ENCODE measurements at regions not wholly inside any gene's neighbourhood (a gene's known extent, or its start where the extent isn't known, plus 50 kb on each side); places are given as distances from the start of the nearest gene placed in this dataset.

DNA sequence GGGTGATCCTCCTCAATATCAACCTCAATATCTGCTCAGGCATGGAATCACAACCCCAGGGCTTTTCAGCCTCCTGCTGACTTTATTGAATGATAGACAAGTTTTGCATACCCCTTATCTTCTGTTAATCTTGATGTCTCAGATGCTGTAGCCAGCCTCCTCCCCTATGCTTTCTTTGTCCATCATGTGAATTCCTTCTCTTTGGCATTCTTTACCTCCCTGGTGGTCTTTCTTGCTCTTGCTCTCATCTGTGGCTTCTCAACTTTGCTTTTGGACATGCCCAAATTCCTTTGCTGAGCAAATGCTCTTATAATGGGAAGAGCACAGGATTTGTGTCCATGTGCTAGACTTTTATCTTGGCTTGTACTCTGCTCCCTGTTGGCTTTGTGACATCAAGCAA, 73.4 kb upstream of the FAM13C start:
- intact Hi-C loops (cut with DNase I) = no loop called here
- FAIRE-seq = no peak

DNA sequence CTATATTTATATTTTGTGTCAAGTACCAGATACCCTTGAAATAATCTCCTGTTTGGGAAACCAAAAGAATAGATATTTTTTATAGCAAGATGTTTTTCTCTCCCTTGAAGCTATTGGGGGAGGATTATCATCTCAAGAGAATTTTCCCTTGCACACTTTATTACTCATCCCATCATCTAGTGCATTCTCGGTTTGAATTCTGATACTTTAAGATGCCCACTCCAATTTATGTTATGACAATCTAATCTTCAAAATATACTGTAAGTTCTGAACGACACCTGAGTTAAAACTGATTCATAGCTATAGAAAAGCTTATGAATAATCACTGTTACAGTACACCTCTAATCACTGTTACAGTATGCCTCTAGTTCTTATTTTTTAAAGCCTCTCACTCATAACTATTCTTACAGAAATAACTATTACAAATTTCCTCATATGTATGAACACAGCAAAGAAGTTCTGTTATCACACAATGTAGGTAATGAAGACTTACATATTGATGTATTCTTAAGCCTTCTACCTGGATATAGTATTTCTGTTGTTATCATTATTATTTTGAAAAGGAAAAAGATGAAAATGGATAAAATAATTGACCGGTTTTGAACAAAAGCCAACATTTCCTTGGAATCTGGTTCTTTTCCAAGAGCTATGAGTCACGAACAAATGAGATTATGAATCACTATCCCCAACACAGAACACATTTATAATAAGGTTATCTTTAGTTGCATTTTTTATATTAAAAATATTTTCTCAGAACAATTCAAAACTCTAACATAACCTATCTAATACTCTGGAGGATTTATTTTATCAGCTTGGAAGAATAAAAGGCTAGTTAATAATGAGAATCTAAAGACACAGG, 72.3 kb upstream of the FAM13C start:
- Histone ChIP-seq H3K4me1 (ENCODE audit: control insufficient read depth in 2 of 3, insufficient read depth in 2 of 3, low read depth in 1 of 3, low read length in 3 of 3) (no peaks in the 10 kb centered on the region), H3K36me3 (ENCODE audit: control insufficient read depth in 2 of 3, insufficient read depth in 3 of 3, low read length in 3 of 3) (no peaks in the 10 kb centered on the region), H3K9ac (ENCODE audit: low read length in 3 of 3) (no peak overlapping the region), H3K27me3 (ENCODE audit: control insufficient read depth, insufficient read depth, low read length) (no peaks in the 10 kb centered on the region), H3K4me3 (ENCODE audit: low read length in 3 of 3) (no peak overlapping the region), H3K9me3 (ENCODE audit: control insufficient read depth in 2 of 3, insufficient read depth in 1 of 3, low read length in 3 of 3) (peaks cover 0 to 2% (median 0%) of the 10 kb centered on the region in 3 donors), H3K27ac (ENCODE audit: low read depth in 2 of 2, low read length in 2 of 2) (no peak overlapping the region)
- no peak for DNase-seq
- intact Hi-C loops (cut with DNase I) = no loop called here
- FAIRE-seq = peak; percentile 51
- TF ChIP-seq, protein P1, sequence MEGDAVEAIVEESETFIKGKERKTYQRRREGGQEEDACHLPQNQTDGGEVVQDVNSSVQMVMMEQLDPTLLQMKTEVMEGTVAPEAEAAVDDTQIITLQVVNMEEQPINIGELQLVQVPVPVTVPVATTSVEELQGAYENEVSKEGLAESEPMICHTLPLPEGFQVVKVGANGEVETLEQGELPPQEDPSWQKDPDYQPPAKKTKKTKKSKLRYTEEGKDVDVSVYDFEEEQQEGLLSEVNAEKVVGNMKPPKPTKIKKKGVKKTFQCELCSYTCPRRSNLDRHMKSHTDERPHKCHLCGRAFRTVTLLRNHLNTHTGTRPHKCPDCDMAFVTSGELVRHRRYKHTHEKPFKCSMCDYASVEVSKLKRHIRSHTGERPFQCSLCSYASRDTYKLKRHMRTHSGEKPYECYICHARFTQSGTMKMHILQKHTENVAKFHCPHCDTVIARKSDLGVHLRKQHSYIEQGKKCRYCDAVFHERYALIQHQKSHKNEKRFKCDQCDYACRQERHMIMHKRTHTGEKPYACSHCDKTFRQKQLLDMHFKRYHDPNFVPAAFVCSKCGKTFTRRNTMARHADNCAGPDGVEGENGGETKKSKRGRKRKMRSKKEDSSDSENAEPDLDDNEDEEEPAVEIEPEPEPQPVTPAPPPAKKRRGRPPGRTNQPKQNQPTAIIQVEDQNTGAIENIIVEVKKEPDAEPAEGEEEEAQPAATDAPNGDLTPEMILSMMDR (IDR thresholded peaks at IDR 0.05; ENCODE audit: borderline replicate concordance, extremely low read depth, insufficient read depth) = no peak

More for the DNA sequence above, 73.4 kb upstream of the FAM13C start:
- Histone ChIP-seq H3K9ac (ENCODE audit: low read length in 3 of 3) (no peak overlapping the region), H3K4me3 (ENCODE audit: low read length in 3 of 3) (no peak overlapping the region), H3K9me3 (ENCODE audit: control insufficient read depth in 2 of 3, insufficient read depth in 1 of 3, low read length in 3 of 3) (peaks cover 0 to 2% (median 0%) of the 10 kb centered on the region in 3 donors), H3K4me1 (ENCODE audit: control insufficient read depth in 2 of 3, insufficient read depth in 2 of 3, low read depth in 1 of 3, low read length in 3 of 3) (no peaks in the 10 kb centered on the region), H3K36me3 (ENCODE audit: control insufficient read depth in 2 of 3, insufficient read depth in 3 of 3, low read length in 3 of 3) (no peaks in the 10 kb centered on the region), H3K27me3 (ENCODE audit: control insufficient read depth, insufficient read depth, low read length) (no peaks in the 10 kb centered on the region), H3K27ac (ENCODE audit: low read depth in 2 of 2, low read length in 2 of 2) (no peak overlapping the region)
- no peak for DNase-seq
- TF ChIP-seq, protein P1 (IDR thresholded peaks at IDR 0.05; ENCODE audit: borderline replicate concordance, extremely low read depth, insufficient read depth) = no peak

DNA sequence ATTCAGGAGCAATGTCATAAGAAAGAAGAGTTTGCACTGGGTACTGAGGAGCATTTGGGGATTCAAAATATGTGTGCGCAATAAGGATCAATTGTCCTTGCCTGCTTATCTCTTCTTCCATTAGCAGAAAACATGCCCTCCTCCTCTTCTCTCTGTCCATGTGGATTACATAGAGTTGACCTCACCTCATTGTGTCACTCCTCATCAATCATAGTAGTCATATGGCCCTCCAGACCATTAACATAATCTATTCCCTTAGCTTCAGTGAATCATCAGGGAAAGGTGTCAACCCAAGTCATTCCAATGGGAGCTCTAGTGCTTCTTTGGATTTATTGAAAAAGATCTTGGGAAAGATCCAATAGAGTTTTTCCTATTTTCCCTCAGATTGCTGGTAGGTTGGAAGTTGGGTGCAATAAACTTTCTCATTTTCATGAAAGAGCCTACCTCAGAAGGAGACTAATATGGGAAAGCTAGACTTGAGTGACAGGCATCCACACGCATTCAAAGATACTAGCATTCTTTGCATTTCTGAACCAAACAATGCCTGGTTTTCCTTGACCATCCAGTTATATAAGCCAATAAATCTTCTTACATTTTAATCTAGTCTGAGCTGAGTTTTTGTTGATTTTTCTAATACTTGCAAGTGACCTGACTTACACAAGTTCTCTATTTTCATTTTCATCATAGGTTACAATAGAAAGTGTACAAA, 71.5 kb upstream of the FAM13C start:
- intact Hi-C loops (cut with DNase I) = no loop called here
- DNase-seq = no peak
- H3K4me3 ChIP-seq (ENCODE audit: low read length in 3 of 3) = no peak overlapping the region
- H3K27ac ChIP-seq (ENCODE audit: low read depth in 2 of 2, low read length in 2 of 2) = no peak overlapping the region
- no peak for FAIRE-seq
- no peaks in the 10 kb centered on the region for H3K4me1 ChIP-seq (ENCODE audit: control insufficient read depth in 2 of 3, insufficient read depth in 2 of 3, low read depth in 1 of 3, low read length in 3 of 3)
- TF ChIP-seq, protein P1 (IDR thresholded peaks at IDR 0.05; ENCODE audit: borderline replicate concordance, extremely low read depth, insufficient read depth) = no peak
- no peak overlapping the region for H3K9ac ChIP-seq (ENCODE audit: low read length in 3 of 3)
- H3K27me3 ChIP-seq (ENCODE audit: control insufficient read depth, insufficient read depth, low read length) = no peaks in the 10 kb centered on the region
- H3K9me3 ChIP-seq (ENCODE audit: control insufficient read depth in 2 of 3, insufficient read depth in 1 of 3, low read length in 3 of 3) = no peaks in the 10 kb centered on the region
- H3K36me3 ChIP-seq (ENCODE audit: control insufficient read depth in 2 of 3, insufficient read depth in 3 of 3, low read length in 3 of 3) = no peaks in the 10 kb centered on the region
